HepG2 (cell line): ENCODE measurements at regions not wholly inside any gene's neighbourhood (a gene's known extent, or its start where the extent isn't known, plus 50 kb on each side); places are given as distances from the start of the nearest gene placed in this dataset.

ENCODE experiments used
- ATRX ChIP-seq: sonication (generic); formaldehyde crosslinking; IDR thresholded peaks from 2 replicates; pipeline ENCODE4 v1.4.0; 2020; ENCODE audit warnings: missing genetic modification reagents, borderline replicate concordance
- HDAC2 ChIP-seq: sonication (generic); formaldehyde crosslinking; IDR thresholded peaks from 2 replicates; pipeline ENCODE4 v1.4.0; 2020; ENCODE audit warnings: missing genetic modification reagents
- KDM5B ChIP-seq: sonication (generic); formaldehyde crosslinking; IDR thresholded peaks from 2 replicates; pipeline ENCODE4 v1.4.0; 2020; ENCODE audit warnings: missing genetic modification reagents, mild to moderate bottlenecking, borderline replicate concordance
- KLF15 ChIP-seq: sonication (generic); formaldehyde crosslinking; IDR thresholded peaks from 2 replicates; pipeline ENCODE4 v1.8.1; 2023; ENCODE audit warnings: borderline replicate concordance, mild to moderate bottlenecking, inconsistent platforms, missing genetic modification reagents, mixed read lengths
- SP4 ChIP-seq: sonication (generic); formaldehyde crosslinking; IDR thresholded peaks from 2 replicates; pipeline ENCODE4 v1.8.1; 2023; ENCODE audit warnings: mild to moderate bottlenecking, missing genetic modification reagents
- ZNF563 ChIP-seq: sonication (generic); formaldehyde crosslinking; IDR thresholded peaks from 2 replicates; pipeline ENCODE4 v1.8.0; 2022; ENCODE audit warnings: mild to moderate bottlenecking, moderate library complexity, missing genetic modification reagents
- TF ChIP-seq, protein P1 (sequence below): sonication (generic); formaldehyde crosslinking; IDR thresholded peaks from 2 replicates; pipeline ENCODE4 v1.4.0; 2020; ENCODE audit warnings: mild to moderate bottlenecking, missing genetic modification reagents
- TF ChIP-seq, protein P2 (sequence below): sonication (generic); formaldehyde crosslinking; IDR thresholded peaks from 2 replicates; pipeline ENCODE4 v1.4.0; 2020; ENCODE audit warnings: mild to moderate bottlenecking, missing genetic modification reagents, borderline replicate concordance
- TF ChIP-seq, protein P3 (sequence below): sonication (generic); formaldehyde crosslinking; IDR thresholded peaks from 2 replicates; pipeline ENCODE4 v1.4.0; 2020; ENCODE audit warnings: missing genetic modification reagents
- TF ChIP-seq, protein P4 (sequence below): sonication (generic); formaldehyde crosslinking; IDR thresholded peaks from 2 replicates; pipeline ENCODE4 v1.5.0; 2020; ENCODE audit warnings: mild to moderate bottlenecking, low read depth, missing genetic modification reagents, borderline replicate concordance
- TF ChIP-seq, protein P5 (sequence below): sonication (generic); formaldehyde crosslinking; IDR thresholded peaks from 2 replicates; pipeline ENCODE4 v1.4.0; 2020; ENCODE audit warnings: low read depth, mild to moderate bottlenecking, missing genetic modification reagents

DNA sequence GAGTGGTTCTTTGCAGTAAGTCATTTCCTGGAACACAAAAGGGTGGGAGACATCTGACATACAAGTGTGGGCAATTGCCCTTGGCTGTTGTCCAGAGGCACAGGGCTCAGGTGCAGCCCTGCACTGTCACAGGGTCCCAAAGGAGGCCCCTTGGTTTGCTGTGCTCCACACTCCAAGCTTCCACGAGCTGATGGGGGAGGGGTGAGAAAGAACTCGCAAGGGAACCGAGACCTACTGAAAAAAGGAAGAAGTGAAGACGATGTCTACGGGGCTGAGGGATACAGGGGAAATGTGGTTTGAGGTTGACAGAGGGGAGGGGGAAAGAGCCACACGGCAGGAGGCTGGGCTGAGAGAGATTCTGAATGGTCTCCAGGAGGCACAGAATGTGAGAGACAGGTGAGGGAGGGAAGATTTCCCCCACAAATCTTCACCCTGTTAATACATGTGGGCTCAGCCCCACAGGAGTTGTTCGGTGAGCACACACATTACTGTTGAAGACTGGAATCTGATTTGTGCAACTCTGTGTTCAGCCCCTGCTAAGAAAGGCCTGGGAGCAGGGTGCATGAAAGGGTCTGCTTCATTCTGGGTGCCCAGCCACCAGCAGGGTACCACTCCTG is 123.4 kb downstream of the LY86 start (continued):
- TF ChIP-seq KDM5B (CRISPR knock-in tag) (no peak), HDAC2 (CRISPR knock-in tag) (no peak), ATRX (CRISPR knock-in tag) (no peak), ZNF563 (CRISPR knock-in tag) (no peak), KLF15 (CRISPR knock-in tag) (no peak), SP4 (CRISPR knock-in tag) (no peak)
- TF ChIP-seq, protein P1, sequence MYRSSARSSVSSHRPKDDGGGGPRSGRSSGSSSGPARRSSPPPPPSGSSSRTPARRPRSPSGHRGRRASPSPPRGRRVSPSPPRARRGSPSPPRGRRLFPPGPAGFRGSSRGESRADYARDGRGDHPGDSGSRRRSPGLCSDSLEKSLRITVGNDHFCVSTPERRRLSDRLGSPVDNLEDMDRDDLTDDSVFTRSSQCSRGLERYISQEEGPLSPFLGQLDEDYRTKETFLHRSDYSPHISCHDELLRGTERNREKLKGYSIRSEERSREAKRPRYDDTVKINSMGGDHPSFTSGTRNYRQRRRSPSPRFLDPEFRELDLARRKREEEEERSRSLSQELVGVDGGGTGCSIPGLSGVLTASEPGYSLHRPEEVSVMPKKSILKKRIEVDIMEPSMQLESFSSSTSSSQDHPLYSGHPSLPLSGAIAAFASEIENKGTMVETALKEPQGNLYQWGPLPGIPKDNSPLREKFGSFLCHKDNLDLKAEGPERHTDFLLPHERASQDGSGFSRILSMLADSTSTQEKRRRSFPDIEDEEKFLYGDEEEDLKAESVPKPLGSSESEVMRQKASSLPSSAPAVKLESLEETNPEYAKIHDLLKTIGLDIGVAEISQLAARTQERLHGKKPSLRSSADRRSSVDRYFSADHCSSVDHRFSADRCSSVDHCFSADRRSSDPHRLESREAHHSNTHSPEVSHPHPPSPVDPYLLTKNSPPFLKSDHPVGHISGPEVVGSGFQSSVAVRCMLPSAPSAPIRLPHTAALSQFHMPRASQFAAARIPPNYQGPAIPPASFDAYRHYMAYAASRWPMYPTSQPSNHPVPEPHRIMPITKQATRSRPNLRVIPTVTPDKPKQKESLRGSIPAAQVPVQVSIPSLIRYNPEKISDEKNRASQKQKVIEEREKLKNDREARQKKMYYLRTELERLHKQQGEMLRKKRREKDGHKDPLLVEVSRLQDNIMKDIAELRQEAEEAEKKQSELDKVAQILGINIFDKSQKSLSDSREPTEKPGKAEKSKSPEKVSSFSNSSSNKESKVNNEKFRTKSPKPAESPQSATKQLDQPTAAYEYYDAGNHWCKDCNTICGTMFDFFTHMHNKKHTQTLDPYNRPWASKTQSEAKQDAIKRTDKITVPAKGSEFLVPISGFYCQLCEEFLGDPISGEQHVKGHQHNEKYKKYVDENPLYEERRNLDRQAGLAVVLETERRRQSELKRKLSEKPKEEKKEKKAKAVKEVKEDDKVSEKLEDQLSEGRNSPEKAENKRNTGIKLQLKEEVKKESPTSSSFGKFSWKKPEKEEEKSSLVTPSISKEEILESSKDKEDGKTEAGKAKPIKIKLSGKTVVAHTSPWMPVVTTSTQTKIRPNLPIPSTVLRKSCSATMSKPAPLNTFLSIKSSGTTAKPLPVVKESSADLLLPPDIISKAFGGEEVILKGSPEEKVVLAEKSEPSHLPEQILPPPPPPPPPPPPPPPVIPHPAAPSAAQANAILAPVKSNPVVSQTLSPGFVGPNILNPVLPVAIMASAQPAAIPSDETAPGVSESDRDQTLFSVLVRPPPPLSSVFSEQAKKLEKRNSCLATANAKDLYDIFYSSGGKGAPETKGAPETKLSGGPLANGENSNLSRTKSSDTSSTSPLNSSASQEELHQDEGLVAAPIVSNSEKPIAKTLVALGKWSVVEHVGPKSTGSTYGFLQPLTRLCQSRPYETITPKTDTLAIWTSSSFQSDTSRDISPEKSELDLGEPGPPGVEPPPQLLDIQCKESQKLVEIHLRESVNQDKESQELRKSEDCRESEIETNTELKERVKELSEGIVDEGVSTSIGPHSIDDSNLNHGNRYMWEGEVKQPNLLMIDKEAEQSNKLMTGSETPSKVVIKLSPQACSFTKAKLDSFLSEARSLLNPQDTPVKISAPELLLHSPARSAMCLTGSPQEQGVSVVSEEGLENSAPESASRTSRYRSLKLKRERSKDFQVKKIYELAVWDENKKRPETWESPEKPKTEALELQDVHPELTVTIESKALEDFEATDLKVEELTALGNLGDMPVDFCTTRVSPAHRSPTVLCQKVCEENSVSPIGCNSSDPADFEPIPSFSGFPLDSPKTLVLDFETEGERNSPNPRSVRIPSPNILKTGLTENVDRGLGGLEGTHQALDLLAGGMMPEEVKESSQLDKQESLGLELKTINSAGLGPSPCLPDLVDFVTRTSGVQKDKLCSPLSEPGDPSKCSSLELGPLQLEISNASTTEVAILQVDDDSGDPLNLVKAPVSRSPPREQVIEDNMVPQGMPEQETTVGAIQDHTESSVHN (CRISPR knock-in tag), result no peak
- TF ChIP-seq, protein P2, sequence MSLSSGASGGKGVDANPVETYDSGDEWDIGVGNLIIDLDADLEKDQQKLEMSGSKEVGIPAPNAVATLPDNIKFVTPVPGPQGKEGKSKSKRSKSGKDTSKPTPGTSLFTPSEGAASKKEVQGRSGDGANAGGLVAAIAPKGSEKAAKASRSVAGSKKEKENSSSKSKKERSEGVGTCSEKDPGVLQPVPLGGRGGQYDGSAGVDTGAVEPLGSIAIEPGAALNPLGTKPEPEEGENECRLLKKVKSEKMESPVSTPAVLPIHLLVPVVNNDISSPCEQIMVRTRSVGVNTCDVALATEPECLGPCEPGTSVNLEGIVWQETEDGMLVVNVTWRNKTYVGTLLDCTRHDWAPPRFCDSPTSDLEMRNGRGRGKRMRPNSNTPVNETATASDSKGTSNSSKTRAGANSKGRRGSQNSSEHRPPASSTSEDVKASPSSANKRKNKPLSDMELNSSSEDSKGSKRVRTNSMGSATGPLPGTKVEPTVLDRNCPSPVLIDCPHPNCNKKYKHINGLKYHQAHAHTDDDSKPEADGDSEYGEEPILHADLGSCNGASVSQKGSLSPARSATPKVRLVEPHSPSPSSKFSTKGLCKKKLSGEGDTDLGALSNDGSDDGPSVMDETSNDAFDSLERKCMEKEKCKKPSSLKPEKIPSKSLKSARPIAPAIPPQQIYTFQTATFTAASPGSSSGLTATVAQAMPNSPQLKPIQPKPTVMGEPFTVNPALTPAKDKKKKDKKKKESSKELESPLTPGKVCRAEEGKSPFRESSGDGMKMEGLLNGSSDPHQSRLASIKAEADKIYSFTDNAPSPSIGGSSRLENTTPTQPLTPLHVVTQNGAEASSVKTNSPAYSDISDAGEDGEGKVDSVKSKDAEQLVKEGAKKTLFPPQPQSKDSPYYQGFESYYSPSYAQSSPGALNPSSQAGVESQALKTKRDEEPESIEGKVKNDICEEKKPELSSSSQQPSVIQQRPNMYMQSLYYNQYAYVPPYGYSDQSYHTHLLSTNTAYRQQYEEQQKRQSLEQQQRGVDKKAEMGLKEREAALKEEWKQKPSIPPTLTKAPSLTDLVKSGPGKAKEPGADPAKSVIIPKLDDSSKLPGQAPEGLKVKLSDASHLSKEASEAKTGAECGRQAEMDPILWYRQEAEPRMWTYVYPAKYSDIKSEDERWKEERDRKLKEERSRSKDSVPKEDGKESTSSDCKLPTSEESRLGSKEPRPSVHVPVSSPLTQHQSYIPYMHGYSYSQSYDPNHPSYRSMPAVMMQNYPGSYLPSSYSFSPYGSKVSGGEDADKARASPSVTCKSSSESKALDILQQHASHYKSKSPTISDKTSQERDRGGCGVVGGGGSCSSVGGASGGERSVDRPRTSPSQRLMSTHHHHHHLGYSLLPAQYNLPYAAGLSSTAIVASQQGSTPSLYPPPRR (CRISPR knock-in tag), result no peak
- TF ChIP-seq, protein P3, sequence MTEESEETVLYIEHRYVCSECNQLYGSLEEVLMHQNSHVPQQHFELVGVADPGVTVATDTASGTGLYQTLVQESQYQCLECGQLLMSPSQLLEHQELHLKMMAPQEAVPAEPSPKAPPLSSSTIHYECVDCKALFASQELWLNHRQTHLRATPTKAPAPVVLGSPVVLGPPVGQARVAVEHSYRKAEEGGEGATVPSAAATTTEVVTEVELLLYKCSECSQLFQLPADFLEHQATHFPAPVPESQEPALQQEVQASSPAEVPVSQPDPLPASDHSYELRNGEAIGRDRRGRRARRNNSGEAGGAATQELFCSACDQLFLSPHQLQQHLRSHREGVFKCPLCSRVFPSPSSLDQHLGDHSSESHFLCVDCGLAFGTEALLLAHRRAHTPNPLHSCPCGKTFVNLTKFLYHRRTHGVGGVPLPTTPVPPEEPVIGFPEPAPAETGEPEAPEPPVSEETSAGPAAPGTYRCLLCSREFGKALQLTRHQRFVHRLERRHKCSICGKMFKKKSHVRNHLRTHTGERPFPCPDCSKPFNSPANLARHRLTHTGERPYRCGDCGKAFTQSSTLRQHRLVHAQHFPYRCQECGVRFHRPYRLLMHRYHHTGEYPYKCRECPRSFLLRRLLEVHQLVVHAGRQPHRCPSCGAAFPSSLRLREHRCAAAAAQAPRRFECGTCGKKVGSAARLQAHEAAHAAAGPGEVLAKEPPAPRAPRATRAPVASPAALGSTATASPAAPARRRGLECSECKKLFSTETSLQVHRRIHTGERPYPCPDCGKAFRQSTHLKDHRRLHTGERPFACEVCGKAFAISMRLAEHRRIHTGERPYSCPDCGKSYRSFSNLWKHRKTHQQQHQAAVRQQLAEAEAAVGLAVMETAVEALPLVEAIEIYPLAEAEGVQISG, result no peak
- TF ChIP-seq, protein P4, sequence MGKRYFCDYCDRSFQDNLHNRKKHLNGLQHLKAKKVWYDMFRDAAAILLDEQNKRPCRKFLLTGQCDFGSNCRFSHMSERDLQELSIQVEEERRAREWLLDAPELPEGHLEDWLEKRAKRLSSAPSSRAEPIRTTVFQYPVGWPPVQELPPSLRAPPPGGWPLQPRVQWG (CRISPR knock-in tag), result no peak
- TF ChIP-seq, protein P5, sequence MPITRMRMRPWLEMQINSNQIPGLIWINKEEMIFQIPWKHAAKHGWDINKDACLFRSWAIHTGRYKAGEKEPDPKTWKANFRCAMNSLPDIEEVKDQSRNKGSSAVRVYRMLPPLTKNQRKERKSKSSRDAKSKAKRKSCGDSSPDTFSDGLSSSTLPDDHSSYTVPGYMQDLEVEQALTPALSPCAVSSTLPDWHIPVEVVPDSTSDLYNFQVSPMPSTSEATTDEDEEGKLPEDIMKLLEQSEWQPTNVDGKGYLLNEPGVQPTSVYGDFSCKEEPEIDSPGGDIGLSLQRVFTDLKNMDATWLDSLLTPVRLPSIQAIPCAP, result no peak
